HG02885 (cell line): ENCODE measurements at regions not wholly inside any gene's neighbourhood (a gene's known extent, or its start where the extent isn't known, plus 50 kb on each side); places are given as distances from the start of the nearest gene placed in this dataset.

Experiments used
- ATAC-seq: cut with Tn5 transposase; IDR thresholded peaks from one replicate; pipeline ENCODE4 v1.9.1; 2021; ENCODE audit warnings: mild to moderate bottlenecking; ENCODE audit not compliant: unreplicated experiment, poor library complexity

- no peak for ATAC-seq
These were observed 537.3 kb upstream of the TGFBR2 start for GRCh38 chr3:30069056-30069455.

GRCh38 chr3:30073040-30073439 is 533.4 kb upstream of the TGFBR2 start:
- no peak for ATAC-seq

GRCh38 chr3:30073622-30074021 is 532.8 kb upstream of the TGFBR2 start:
- ATAC-seq = no peak

GRCh38 chr3:30075514-30075913 is 530.9 kb upstream of the TGFBR2 start:
- no peak for ATAC-seq

GRCh38 chr3:30076899-30077298 is 529.5 kb upstream of the TGFBR2 start:
- no peak for ATAC-seq

GRCh38 chr3:30077746-30078145 is 528.7 kb upstream of the TGFBR2 start:
- no peak for ATAC-seq

GRCh38 chr3:30078736-30079135 is 527.7 kb upstream of the TGFBR2 start:
- no peak for ATAC-seq

GRCh38 chr3:30081904-30082303 is 524.5 kb upstream of the TGFBR2 start:
- ATAC-seq = no peak

- no peak for ATAC-seq
These were observed 523.7 kb upstream of the TGFBR2 start for GRCh38 chr3:30082652-30083051.

- ATAC-seq = no peak
These were observed 523.1 kb upstream of the TGFBR2 start for GRCh38 chr3:30083315-30083714.

GRCh38 chr3:30084316-30084715 is 522.1 kb upstream of the TGFBR2 start:
- ATAC-seq = no peak

- ATAC-seq = no peak
These were observed 521.4 kb upstream of the TGFBR2 start for GRCh38 chr3:30084971-30085403.

GRCh38 chr3:30085486-30085885 is 520.9 kb upstream of the TGFBR2 start:
- ATAC-seq = no peak

- ATAC-seq = no peak
These were observed 514.7 kb upstream of the TGFBR2 start for GRCh38 chr3:30091686-30092085.

- ATAC-seq = no peak
These were observed 509.3 kb upstream of the TGFBR2 start for GRCh38 chr3:30097022-30097650.

- no peak for ATAC-seq
These were observed 508.2 kb upstream of the TGFBR2 start for GRCh38 chr3:30098243-30098642.

- ATAC-seq = no peak
These were observed 507.5 kb upstream of the TGFBR2 start for GRCh38 chr3:30098653-30099455.

- no peak for ATAC-seq
These were observed 504.0 kb upstream of the TGFBR2 start for GRCh38 chr3:30102356-30102755.

- no peak for ATAC-seq
These were observed 503.2 kb upstream of the TGFBR2 start for GRCh38 chr3:30103186-30103585.

- ATAC-seq = no peak
These were observed 498.9 kb upstream of the TGFBR2 start for GRCh38 chr3:30107531-30107930.

- no peak for ATAC-seq
These were observed 494.0 kb upstream of the TGFBR2 start for GRCh38 chr3:30112411-30112810.
